ENCODE measurements at regions not wholly inside any gene's neighbourhood (a gene's known extent, or its start where the extent isn't known, plus 50 kb on each side); places are given as distances from the start of the nearest gene placed in this dataset.

DNA sequence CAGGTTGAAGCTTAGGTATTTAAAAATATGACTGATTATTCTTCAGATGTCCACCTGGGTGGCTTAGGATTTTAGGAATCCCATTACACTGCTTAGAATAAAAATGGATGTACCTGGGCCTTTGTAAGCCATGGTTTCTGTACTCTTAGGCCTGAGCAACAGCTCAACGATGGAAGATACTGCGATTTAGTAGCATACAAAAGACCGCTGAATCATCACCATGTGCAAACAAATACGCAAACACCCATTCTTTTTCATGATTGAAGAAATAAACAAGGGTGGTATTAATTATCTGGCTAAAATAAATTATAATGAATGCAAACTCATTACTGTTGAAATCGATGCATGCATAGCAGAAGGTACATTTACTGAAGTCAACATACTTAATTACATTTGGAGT, 188.9 kb downstream of the ZNF330 start:
- DNase-seq: no peak

- DNase-seq: no peak
Measured at GRCh38 chr4:141410839-141411238, 190.1 kb downstream of the ZNF330 start.

- DNase-seq: no peak
Measured at GRCh38 chr4:141411936-141412335, 191.2 kb downstream of the ZNF330 start.

- DNase-seq: no peak
Measured at GRCh38 chr4:141413366-141413765, 192.7 kb downstream of the ZNF330 start.

DNA sequence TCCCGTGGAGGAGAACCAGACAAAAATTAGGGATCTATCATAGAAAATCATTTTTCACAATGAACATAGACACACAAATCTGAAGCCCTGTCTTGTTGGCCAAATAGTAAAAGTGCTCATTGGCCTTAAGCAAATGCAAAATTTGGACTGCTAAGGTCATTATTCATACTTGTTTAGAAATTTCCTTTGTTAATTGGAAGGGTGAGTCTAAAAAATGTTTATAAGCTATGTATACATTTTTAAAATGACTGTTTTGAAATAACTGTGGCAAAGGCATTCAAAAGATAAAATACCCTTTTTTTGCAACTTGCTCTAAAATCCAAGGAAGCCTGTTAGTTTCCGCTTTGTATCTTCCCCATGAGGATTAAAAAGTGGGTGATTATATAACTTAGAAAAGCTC, 195.0 kb downstream of the ZNF330 start:
- DNase-seq: no peak

- no peak for DNase-seq
Measured at GRCh38 chr4:141416219-141416618, 195.5 kb downstream of the ZNF330 start.

DNA sequence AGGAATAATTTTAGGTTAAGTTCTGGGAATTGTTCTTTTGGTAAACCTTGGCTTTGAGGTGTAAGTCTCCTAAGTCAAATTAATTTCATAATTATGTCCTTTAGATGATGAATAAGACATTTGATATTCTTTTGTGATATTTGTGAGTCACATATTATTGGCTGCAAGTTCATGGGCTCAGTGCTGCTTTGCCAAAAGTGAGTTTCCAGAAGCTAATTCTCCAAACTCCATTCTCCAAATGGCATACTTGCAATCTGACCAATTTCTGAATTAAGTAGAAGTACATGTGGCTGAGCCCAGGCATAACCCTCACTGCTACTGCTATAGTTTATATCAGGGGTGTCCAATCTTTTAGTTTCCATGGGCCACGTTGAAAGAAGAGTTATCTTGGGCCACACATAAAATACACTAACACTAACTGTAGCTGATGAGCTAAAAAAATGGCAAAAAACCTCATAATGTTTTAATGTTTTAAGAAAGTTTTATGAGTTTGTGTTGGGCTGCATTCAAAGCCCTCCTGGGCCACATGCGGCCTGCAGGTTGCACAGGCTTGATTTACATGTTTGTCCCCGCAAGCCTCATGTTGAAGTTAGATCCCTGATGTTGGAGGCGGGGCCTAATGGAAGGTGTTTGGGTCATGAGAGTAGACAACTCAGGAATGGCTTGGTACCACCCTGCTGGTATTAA, 196.1 kb downstream of the ZNF330 start:
- DNase-seq: no peak

DNA sequence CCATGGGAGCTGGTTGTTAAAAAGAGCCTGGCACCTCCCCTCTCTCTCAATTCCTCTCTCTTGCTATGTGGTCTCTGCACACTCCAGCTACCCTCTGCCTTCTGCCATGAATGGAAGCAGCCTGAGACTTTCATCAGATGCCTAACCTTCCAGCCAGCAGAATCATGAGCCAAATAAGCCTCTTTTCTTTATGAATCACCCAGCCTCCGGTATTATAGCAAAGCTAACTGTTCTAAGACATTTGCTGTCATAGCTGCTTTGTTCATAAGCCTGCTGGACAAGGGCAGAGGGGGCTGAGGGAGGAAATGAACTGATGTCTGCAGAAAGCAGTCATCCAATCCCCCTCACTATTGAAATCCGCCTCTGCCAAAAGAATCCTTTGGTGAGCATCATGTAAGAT, 196.7 kb downstream of the ZNF330 start:
- DNase-seq: no peak

- no peak for DNase-seq
Measured at GRCh38 chr4:141425124-141425523, 204.4 kb downstream of the ZNF330 start.

DNA sequence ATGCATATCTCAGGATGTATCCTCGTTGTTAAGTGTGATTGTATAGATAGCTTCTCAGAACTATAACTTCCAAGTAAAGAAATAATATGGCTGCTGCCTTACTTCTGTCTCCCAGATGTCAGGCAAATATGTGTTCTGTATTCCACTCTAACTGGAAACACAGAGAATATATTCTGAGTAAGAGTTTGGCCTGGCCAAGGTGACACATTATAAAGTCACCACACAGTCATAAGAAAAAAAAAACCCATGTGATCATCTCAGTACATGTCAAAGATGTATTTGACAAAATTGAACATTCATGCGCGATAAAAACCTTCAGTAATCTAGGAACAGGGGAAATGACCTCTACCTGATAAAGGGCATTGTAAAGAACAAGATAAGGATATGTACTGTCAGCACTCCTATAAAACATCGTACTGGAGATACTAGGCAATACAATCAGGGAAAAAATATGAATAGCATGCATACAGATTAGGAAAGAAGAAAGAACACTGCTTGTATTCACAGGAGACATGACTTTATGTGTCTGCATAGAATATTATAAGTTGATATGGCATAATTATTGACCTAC, 207.1 kb downstream of the ZNF330 start:
- no peak for DNase-seq

GRCh38 chr4:141429933-141430332, 206.4 kb upstream of the IL15 start:
- no peak for DNase-seq

DNA sequence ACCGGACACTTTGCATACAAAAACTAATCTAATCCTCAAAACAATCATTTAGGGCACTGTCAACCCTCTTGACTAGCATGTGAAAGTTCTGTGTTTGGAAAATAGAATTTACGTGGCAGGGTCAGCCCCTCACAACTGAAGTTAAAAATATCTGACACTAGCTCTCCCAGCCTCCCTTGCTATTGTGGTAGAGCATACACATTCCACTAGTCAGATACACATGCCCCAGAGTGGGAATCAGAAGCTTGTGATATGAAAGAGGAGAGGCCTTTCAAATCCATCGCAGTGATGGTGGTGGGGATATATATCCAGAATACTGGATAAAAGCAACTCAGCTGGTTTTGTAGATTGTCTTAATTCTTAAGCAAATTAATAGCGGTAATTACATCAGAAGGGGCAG, 205.7 kb upstream of the IL15 start:
- no peak for DNase-seq

DNA sequence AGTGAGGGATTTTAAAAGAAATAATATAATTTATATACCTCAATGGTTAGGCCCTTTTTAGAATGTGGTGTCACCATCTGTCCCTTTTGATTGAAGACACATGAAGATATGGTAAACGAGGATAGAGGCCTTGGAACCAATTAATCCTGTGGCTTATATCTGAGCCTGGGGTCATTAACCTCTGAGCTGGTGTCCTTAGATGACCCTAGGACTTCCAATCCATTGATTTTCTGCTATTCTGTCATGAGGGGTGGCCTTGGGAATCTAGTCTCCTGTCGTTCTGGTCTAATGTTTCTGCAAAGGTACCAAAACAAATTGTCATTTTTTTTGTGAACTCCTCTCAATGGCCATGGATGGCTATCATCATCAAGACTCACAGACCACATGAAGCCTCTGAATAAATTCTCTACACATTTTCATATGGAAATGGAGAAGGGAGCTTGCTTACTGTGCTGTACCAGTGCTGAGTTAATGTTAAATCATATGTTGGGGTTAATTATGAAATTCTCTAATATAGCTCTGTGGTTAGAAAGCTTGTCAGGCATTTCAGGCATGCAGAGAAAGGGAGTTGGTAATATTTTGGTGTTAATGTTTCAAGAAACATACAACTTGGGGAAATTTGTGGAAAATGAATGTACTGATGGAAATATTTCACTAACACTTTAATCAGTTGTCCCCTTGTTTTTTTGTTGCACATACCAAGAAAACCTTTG, 204.2 kb upstream of the IL15 start:
- DNase-seq: no peak

DNA sequence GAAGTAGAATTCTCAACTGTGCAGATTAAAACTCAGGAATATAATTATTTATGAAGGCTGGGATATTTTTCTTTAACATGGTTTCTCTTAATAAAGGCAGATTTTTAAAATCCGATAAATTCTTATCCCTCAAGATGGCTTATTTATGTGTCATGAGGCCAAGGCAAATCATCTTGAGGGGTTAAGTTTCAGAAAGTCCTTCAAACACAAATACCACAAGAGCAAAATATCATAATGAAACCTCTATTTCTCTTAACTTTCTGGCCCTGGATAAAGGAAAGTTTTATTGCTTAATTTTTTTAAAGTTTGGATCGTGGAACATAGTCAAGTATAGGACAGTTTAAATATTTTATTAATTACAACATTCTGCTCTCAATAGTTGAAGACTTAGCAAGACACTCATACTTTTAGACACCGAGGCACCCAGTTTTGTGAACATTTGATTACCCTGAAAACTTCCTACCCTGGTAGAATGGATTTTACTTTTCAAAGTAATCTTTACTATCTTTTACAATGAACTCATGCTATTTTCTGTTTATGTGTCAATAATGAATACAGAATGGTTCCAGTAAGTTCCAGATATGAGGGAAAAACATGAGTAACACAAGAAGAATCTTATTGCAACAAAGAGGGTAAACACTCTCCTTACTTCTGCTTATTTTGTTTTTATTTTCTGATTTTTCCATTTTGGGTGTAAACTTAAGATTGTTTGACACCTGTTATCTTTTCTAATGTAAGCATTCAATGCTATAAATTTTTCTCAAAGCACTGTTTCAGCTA, 200.7 kb upstream of the IL15 start:
- no peak for DNase-seq

GRCh38 chr4:141439223-141439622, 197.2 kb upstream of the IL15 start:
- DNase-seq: no peak

GRCh38 chr4:141447761-141448160, 188.6 kb upstream of the IL15 start:
- no peak for DNase-seq

DNA sequence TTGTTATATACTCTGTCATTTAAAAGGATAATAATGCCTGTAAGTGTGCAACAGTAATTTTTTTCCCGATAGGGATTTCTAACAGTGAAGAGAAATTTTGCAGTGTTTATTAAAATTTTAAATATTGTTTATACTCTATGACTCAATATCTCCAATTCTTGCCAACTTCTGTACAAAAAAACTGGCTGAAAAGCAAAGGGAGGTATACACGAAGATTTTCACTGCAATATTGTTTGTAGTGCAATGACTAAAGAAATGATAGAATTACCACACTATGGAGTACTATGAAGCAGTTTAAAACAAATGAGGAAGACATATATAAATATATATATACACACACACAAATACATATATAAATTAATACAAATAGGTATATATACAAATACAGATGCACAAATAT, 187.9 kb upstream of the IL15 start:
- no peak for DNase-seq

GRCh38 chr4:141449927-141450326, 186.5 kb upstream of the IL15 start:
- DNase-seq: no peak

DNA sequence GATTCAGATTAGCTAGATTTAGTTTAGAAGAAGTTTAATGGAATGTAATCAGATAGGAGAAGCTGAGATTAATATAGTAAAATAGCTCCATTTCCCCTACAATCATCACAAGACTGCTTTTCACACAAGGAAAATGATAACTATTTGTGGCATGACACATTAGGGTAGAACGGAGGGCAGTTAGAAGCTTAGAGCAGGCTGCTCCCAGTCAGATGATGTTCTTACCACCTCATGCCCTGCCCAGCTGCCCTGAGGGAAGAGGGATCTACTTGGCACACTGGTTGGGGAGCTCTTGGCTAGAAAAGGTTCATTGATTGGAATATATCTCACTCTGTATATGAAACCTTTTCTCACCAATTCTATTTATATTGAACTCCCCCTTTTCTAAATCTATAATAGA, 180.7 kb upstream of the IL15 start:
- no peak for DNase-seq

- DNase-seq: no peak
Measured at GRCh38 chr4:141457653-141458052, 178.7 kb upstream of the IL15 start.

- no peak for DNase-seq
Measured at GRCh38 chr4:141458501-141458900, 177.9 kb upstream of the IL15 start.

GRCh38 chr4:141459020-141459419, 177.4 kb upstream of the IL15 start:
- no peak for DNase-seq

- DNase-seq: no peak
Measured at GRCh38 chr4:141462361-141462760, 174.0 kb upstream of the IL15 start.

GRCh38 chr4:141463678-141464077, 172.7 kb upstream of the IL15 start:
- no peak for DNase-seq

Data from activated CD8-positive, alpha-beta memory T cell treated with anti-CD3 and anti-CD28 coated beads, Interleukin-2, amount 50 U/mL, for 48 hours (primary cell).